Activated effector memory CD4-positive, alpha-beta T cell treated with anti-CD3 and anti-CD28 coated beads, Interleukin-2, amount 50 U/mL, for 16 hours (primary cell): ENCODE measurements at regions not wholly inside any gene's neighbourhood (a gene's known extent, or its start where the extent isn't known, plus 50 kb on each side); places are given as distances from the start of the nearest gene placed in this dataset.
"Not testable (repeated sequence)": the region's sequence is repeated elsewhere in the genome, so short reads cannot be mapped to it uniquely, and the experiment has no call there.

Experiments
- DNase-seq: peaks from one replicate; pipeline ENCODE4 v3.0.0-alpha.2; 2020

DNA sequence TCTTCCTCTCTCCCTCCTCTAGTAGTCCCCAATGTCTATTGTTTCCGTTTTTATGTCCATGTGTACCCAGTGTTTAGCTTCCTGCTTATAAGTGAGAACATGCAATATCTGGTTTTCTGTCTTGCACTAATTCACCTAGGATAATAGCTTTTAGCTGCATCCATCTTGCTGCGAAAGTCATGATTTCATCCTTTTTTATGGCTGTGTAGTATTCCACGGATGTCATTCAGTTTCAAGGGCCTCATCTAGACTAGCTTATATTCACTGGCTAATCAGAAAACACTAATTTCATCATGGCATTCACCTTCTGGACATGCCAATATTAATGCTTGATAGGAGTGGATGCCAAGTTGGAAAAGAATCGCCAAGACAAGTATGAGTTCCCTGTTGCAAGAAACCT, 619.6 kb upstream of the AUTS2 start:
- no peak for DNase-seq

DNA sequence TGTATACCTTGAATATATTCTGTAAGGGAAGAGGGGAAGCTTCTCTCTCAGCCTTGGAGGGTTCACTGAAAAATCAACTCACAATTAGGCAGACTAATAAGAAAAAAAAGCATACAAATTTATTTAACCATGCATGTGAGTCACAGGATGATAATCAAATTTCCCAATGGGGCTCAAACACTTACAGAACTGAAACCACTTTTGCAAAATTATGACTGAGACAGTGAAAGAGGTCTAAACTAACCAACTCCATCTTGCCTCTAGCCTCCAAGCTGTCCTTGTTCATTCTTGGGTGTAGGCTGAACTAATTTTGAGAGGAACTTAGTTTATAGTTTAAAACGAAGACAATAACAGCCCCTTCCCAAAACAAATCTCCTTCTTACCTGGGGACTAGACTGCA, 618.3 kb upstream of the AUTS2 start:
- DNase-seq, result no peak

DNA sequence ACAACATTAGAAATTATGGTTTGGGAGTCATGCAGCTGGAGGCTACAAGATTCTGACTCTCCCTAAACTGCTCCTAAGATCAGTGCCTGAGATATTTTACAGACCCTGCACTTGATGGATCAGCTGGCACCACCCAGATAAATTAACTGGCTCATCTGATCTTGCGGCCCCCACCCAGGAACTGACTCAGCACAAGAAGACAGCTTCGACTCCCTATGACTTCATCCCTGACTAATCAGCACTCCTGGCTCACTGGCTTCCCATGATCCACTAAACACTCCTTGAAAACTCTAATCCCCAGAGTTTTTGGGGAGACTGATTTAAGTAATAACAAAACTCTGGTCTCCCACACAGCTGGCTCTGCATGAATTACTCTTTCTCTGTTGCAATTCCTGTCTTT, 617.8 kb upstream of the AUTS2 start:
- DNase-seq, result not testable (repeated sequence)

DNA sequence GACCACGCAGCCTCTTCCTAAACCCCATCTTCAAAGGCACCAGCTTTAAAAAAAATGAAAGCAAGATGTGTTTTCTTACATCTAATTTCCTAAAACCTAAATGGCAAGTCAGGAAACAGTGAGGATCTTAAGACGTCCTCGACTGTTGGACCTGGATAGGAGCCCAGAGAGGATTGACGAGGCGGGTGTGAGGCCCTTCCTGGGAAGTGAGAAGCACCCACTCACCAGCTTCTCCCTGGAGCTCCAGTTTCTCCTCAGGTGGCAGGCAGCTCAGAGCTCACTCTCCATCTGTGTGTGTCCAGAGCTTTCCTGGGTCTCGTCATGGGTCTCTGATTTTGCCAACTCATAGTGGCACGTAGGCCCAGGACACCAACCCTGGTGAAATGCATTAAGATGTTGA, 614.0 kb upstream of the AUTS2 start:
- no peak for DNase-seq

DNA sequence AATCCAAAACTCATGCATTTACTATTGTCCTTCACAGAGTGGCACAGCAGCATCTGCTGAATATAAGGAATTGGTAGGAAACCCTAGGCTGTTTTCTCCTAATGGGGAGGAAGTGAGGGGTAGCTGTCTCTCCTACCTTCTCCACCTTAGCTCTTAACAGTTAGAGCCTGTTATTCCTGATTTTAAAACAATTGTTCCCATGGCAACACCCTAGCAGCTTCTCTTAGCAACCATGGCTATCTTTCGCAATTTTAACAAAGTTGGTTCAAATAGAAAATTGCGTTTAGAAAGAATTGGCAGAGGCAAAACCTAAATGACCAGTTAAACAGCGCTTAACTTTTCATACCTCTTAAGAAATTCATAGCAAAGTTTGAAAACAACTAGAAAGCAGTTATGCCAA, 603.4 kb upstream of the AUTS2 start:
- DNase-seq, result no peak

DNA sequence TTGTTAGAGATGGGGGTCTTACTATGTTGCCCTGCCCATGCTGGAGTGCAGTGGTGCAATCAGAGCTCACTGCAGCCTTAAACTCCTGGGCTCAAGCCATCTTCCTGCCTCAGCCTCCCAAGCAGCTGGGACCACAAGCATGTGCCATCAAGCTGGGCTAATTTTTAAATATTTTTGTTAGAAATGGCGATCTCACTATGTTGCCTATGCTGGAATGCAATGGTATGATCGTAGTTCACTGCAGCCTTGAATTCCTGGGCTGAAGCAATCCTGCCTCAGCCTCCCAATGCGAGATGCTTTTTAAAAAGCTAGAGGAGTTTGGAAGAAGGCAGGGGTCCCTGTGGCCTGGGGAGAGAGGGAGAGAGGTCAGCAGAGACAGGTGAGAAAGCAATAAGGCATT, 600.1 kb upstream of the AUTS2 start:
- DNase-seq, result no peak

DNA sequence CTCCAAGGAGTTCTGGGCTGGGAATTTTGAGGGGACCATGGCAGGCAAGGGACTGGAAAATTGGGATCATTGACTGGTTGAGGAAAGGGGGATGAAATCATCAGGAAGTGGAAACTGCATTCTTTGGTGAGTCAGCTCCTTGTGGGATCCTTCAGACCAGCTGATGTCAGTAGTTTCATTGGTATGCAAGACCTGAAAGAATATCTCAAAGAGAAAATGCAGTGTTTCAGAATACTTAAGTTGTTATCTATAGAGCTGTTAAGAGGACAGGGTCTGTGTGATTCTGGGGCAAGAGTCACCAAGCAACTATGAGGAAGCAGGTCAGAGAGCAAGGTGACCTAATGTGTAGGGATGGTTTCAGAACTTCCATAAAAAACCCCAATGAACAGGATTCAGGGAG, 595.9 kb upstream of the AUTS2 start:
- no peak for DNase-seq

DNA sequence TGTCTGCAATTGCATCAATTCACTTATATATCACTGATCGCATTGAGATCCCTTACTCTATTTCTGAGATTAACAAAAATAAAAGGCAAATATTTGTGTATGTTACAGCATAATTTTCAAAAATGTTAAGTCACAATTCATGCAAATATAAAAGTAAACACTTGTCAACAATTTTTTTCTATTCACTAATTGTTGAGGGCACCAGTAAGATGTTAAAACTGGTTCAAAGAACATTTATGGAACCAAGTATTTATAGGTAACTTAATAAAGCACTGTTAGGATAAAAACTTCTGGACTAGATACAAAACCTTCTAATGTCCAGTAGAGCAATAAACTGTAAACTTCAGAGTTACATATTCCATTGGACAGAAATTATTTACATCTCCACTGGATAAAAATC, 586.1 kb upstream of the AUTS2 start:
- no peak for DNase-seq

DNA sequence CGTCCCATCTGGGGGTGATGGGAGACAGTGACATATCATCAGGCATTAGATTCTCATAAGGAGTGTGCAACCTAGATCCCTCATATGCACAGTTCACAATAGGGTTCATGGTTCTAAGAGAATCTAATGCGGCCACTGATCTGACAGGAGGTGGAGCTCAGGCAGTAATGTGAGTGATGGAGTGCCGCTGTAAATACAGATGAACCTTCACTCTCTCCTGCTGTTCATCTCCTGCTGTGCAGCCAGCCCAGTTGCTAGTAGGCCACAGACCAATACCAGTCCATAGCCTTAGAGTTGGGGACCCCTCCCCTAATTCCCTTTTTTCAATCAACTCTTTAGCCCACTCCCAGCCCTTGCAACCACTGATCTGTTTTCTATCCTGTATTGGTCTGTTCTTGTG, 581.1 kb upstream of the AUTS2 start:
- no peak for DNase-seq

DNA sequence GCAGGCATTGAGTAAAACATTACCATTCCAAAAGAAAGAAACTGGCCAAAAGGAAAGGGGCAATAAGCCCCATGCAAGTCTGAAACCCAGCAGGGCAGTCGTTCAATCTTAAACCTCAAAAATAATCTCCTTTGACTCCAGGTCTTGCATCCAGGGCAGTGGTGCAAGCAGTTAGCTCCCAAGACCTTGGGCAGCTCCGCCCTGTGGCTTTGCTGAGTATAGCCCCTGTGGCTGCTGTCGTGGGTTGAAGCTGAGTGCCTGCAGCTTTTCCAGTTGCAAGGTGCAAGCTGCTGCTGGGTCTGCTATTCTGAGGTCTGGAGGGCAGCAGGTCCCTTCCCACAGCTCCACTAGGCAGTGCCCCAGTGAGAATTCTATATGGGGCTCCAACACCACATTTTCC, 580.1 kb upstream of the AUTS2 start:
- no peak for DNase-seq

DNA sequence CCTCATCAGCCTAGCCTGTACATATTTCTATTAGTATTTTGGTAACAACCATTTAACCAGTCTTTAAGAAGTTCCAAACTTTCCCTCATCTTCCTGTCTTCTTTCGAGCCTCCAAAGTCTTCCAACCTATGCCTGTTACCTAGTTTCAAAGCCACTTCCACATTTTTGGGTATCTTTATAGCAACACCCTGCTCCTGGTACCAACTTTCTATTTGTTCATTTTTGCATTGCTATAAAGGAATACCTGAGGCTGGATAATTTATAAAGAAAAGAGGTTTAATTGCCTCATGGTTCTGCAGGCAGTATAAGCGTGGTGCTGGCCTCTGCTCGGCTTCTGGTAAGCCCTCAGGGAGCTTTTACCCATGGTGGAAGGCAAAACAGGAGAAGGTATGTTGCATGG, 578.8 kb upstream of the AUTS2 start:
- no peak for DNase-seq

DNA sequence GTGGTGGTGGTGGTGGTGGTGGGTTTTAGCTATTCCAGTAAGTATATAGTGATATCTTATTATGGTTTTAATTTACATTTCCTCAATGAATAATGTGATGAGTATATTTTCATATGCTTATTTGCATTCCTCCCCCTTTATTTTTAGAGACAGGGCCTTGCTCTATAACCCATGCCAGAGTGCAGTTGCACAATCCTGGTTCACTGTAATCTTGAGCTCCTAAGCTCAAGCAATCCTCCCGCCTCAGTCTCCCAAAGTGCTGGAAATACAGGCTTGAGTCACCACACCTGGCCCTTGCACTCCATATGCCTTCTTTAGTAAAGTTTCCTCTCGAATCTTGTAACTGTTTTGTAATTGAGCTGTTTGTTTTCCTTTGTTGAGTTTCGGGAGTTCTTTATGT, 577.7 kb upstream of the AUTS2 start:
- no peak for DNase-seq

DNA sequence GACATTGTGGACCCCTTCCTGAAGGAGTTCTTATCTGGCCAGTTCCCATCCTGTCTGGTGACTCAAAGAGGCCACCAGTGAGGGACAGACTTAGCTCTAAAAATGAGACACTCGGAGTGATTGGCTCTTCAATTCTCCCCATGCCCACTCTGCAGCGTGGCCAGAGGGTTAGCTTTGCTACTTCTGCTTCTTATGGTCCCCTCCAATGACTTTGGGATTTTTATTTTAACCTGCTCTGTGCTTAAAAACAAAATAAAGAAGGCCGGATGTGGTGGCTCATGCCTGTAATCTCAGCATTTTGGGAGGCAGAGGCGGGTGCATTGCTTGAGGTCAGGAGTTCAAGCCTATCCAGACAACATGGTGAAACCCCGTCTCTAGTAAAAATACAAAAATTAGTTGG, 573.0 kb upstream of the AUTS2 start:
- DNase-seq, result no peak

DNA sequence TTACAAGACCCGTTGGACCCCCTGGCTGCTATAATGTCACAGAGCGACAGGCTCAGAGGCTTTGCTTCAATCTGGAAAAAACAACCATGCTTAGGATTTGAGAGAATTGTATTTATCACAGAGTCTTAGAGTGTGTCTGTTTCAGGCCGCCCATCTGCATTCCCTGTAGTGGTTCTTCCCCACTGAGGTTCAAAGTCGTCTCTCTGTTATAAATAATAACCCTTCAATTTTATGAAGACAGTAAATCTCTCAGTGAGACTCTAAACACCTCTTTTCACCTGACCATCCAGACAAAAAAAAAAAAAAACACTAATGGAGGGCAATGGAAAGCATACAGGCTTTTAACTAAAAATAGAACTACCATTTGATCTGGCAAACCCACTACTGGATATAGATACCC, 565.4 kb upstream of the AUTS2 start:
- no peak for DNase-seq

DNA sequence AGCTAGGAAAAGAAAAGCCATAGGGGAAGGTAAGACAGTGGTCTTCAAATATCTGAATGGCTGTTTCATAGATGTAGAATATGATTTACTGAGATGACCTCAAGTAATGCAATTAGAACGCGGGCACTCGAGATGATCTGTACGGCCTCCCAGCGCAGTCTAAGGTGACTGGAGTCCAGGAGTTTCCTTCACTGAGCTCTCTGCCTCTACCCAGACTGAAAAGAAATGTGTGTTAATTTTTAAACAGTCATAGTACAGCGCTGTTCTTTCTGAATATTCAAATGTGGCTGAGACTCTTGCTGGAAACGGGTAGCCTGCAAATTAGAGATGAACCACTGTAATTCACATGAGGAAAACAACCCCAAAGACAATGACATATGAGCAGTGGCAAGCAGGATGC, 562.4 kb upstream of the AUTS2 start:
- DNase-seq, result no peak

DNA sequence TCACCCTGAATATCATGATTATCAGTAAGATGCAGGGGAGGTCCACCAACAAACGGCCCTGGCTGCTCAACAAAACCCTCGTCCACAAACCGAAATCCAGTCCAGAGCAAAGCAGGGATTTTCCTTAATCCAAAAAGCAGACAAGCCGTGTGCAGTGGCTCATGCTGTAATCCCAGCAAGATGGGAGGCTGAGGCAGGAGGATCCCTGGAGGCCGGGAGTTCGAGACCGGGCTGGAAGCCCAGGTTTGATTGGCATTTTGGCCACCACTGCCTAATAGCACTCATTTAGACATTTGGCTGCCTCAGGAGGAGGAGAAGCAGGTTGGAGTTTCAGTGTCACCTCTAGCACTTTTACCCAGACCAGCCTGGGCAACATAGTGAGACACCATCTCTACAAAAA, 562.0 kb upstream of the AUTS2 start:
- DNase-seq, result no peak

DNA sequence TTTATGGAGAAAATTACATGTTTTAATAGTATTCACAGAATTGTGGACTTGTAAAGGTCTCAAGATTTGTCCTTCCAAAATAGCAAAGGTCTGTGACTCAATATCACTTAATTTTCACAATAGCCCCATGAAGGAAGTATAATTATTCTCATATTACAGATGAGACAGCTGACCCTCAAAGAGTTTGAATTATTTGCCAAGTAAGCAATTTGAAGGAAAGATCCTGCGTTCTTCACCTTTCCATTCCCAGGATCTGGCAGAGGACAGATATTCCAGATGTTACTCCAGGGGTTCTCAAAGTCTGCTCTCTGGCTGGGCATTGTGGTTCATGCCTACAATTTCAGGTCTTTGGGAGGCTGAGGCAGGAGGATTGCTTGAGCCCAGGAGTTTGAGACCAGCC, 559.4 kb upstream of the AUTS2 start:
- no peak for DNase-seq

DNA sequence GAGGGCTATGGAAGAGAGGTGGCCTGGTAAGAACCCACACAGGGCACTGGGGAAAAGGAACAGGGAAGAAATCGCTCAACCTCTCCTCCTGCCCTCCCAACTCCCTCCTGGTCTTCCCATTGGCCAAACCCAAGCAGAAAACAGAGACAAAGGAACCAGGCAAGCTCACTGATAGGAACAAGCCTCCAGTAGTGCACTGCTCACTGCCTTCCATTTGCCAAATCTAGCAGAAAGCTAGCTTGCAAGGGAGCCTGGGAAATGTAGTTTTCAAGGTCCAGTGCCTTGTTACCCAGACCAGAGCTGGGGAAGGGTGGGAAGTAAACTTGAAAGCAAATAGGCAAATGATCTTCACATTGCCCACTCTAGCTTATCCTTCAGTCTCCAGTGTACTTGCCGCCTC, 556.1 kb upstream of the AUTS2 start:
- DNase-seq, result no peak

DNA sequence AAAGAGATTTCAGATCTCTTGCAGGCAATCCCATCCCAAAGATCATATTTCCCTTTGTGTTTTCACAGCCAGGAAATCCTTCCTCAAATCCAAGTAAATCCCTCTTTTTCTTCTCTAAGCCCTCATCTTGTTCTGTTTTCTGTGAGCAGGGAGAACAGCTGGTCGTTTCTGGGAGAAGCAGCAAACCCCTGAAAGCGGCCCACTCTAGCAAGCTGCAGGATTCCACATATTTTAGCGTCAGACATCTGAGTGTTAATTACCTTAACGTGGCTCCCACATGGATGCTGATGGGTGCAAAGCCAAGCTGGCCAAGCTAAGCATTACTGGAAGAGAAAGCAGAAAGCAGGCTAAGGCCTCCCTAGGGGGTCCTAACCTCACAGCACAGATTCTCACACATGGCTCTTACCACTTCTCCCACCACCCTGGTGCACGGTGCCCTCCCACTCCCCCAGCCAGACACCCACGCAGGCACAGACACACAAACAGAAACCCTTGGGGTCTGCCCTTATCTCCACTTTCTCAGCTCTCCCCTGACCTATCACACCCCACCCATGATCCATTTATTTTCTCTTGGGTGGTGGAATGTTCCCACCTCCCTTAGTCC, 551.0 kb upstream of the AUTS2 start:
- DNase-seq, result no peak

DNA sequence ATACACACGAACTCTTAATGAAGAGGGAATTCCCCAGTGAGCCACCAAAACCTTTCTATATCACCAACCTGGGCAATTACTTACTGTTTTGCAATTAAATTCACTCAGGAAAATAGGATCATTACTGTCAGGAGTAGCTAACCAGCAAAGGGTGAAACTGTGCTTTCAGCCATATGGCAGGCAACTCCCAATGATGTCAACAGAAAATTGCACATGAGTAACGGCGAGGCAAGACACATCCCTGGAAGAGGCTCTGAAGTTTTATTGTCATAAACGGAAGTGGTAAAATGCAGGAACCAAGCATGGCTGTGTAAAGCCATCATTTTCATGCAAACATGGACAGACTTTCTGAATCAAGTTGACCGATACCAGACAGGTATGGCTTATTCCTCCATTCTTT, 548.9 kb upstream of the AUTS2 start:
- no peak for DNase-seq

DNA sequence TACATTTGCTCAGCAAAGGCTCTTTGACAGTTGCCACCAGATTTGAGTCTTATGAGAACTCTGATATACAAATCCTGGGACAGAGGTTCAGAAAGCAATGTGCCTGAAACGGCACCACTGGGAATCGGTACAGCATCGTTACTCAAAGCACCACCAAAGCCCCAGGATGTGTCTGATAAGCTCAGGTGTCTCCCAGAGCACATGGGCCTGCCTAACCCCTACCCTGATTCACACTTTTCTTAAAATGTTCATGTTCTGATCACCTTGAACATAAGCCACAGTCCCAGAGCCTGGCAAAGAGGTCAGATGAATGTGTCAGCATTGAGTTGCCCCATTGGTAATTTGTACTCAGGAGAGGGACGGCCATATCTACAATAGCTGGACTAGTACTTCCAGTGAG, 545.8 kb upstream of the AUTS2 start:
- no peak for DNase-seq

DNA sequence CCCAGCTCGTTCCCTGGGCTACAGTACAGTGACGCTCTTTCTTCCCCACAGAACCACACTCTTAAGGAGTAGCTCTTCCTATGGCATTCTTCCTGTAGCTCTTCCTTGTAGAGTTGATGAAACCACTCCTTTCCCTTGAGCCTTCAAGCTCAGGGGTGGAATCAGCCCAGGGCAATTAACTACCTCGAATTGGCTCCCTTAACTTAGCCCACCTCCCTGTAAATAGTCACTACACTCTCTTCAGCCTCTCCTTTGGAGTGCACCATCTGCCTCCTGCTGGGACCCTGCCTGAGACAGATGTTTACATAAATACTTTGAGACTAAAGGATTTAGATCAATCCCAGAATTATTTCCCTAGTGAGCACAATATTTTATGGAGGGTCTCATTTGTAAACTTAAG, 537.8 kb upstream of the AUTS2 start:
- no peak for DNase-seq

DNA sequence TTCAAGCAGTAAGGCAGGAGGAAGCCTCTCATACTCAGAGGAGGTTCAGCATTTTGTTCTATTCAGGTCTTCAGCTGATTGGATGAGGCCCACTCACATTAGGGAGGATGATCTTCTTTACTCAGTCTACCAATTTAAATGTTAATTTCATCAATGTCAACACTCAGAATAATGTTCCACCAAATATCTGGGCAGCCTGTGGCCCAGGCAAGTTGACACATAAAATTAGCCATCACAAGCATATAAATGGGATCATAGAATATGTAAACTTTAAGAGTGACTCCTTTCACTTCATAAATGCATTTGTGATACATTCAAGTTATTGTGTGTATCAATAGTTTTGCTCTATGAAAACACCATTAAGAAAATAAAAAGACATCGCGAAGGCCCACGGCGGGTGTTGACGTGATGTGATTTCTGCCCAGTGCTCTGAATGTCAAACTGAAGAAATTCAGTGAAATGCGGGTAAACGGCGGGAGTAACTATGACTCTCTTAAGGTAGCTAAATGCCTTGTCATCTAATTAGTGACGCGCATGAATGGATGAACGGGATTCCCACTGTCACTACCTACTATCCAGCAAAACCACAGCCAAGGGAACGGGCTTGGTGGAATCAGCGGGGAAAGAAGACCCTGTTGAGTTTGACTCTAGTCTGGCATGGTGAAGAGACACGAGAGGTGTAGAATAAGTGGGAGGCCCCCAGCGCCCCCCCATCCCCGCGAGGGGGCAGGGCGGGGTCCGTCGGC, 536.1 kb upstream of the AUTS2 start:
- no peak for DNase-seq

DNA sequence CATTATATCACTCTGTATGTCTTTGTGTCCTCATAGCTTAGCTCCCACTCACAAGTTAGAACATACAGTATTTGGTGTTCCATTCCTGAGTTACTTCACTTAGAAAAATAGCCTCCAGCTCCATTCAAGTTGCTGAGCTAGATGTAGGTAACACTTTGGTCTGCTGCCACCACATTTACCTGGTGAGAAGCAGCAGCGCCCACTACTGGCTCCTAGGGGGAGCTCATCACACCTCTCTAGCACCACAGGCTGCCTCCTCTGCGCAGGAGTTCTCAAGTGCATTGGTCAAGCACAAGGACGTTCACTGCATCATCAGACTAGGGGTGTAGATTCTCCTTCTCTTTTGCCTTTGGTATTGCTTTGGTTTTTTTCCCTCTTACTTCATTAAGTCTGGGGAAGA, 530.9 kb upstream of the AUTS2 start:
- no peak for DNase-seq

DNA sequence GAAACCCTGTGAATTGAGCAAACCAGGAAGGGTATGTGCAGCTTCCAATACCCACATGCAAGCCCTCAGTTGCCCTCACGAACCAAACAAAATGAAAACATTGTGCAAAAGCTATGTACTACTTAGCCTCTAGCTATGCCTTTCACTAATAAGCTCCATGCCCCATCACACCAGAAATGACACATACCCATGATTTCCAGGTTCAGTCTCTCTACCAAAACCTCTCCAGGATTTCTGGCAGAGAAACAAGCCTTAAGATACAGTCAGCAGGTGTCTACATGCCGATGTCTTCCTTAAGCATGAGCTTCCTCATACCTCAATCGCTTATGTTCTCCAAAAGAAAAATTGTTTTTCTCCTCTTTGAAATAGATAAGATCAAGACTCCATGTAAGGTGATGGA, 527.8 kb upstream of the AUTS2 start:
- DNase-seq, result no peak
